AG04449 (cell line): ENCODE measurements at regions not wholly inside any gene's neighbourhood (a gene's known extent, or its start where the extent isn't known, plus 50 kb on each side); places are given as distances from the start of the nearest gene placed in this dataset.

ENCODE experiments used
- CTCF ChIA-PET: fragments of 350-600 bp; formaldehyde crosslinking; extraction: SDS; loops from one replicate; lab custom pipeline; 2021; ENCODE audit warnings: antibody characterized with exemption; lab: Yijun Ruan, JAX
- POLR2A ChIA-PET: fragments of 400-600, 350-600 bp; formaldehyde crosslinking; extraction: SDS; loops from one replicate; lab custom pipeline; 2020; ENCODE audit warnings: antibody characterized with exemption, inconsistent platforms; lab: Yijun Ruan, JAX
- DNase-seq: peaks from one replicate; pipeline ENCODE4 v3.0.0-alpha.2; 2010; ENCODE audit warnings: low read depth, low spot score
- H3K4me3 ChIP-seq: 2 replicates; pipeline ENCODE4 v1.5.1; 2011; ENCODE audit warnings: low read depth, mild to moderate bottlenecking, control low read depth, low read length
- TF ChIP-seq, protein P1 (sequence below): IDR thresholded peaks from one replicate; pipeline ENCODE4 v1.5.1; 2011; ENCODE audit warnings: mild to moderate bottlenecking, moderate library complexity, low read length, control low read depth, inconsistent platforms; ENCODE audit not compliant: insufficient read depth; ENCODE audit errors: missing control alignments

DNA sequence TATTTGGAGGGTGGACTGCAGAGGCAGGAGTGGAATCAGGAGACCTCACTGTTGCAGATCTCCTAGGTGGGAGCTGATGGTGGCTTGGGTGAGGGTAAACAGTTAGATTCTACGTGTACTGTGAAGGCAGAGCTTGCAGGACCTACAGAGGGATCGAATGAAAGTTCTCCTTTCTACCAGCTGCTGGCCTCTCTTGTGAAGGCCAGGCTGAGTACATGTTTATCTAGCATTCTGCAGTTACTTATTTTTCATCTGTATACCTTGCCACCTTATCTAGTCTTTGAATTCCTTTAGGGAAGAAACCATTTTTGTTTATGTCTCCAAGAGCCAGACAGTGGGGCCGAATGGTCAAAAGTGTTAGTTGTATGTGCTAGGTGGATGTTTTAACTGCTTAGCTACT is 57.6 kb downstream of the PTTG1 start:
- CTCF ChIA-PET, result interaction anchor here (0.9 to 1.4 kb wide), 2 partner anchors 39 to 41 kb away, joined by 3 to 4 read pairs; no protein-coding TSS in a partner anchor
- TF ChIP-seq, protein P1, sequence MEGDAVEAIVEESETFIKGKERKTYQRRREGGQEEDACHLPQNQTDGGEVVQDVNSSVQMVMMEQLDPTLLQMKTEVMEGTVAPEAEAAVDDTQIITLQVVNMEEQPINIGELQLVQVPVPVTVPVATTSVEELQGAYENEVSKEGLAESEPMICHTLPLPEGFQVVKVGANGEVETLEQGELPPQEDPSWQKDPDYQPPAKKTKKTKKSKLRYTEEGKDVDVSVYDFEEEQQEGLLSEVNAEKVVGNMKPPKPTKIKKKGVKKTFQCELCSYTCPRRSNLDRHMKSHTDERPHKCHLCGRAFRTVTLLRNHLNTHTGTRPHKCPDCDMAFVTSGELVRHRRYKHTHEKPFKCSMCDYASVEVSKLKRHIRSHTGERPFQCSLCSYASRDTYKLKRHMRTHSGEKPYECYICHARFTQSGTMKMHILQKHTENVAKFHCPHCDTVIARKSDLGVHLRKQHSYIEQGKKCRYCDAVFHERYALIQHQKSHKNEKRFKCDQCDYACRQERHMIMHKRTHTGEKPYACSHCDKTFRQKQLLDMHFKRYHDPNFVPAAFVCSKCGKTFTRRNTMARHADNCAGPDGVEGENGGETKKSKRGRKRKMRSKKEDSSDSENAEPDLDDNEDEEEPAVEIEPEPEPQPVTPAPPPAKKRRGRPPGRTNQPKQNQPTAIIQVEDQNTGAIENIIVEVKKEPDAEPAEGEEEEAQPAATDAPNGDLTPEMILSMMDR, result no peak
- DNase-seq, result no peak
- POLR2A ChIA-PET, result no interaction called here
- H3K4me3 ChIP-seq, result no peak overlapping the region

DNA sequence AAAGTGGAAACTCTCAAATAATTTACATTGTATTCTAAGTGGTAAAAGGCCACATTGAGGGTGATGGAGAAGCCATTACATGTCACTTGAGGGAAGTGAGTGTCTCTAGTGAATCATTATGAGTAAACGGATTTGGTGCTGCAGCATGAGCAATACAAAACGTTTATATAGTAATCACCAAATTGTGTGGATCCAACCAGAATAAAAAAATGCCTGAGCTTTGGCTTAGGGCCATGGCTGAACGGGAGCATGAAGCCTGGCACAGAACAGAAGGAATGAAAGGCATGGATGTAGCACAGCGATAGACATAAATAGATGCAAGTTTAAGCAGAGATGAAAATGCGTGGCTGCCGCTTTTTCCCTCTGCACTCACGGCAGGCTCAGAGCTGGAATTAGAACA is 58.3 kb downstream of the PTTG1 start:
- DNase-seq, result no peak
- ChIA-PET POLR2A (no interaction called here), CTCF (interaction anchor here (0.7 to 1.4 kb wide), 3 partner anchors 28 to 42 kb away, joined by 3 to 4 read pairs (median 3); no protein-coding TSS in a partner anchor)
- TF ChIP-seq, protein P1, result no peak
- no peak overlapping the region for H3K4me3 ChIP-seq

DNA sequence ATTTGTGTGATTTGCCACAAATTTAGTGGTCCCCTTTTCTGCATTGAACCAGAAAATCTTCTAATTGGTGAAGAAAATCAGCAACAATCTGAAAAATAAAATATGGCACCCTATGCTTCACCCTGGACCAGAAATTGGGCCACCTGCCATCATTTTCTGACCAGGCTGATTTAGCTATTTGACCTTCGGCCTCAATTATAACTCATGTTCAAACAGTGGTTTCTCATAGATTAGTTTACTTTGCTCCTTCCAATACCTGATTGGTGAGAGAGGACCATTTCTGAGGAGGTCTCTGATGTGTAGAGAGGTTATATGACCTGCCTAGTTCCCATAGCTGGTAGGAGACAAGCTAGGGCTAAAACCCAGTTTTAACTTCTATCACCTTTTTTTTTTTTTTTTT is 59.0 kb downstream of the PTTG1 start:
- TF ChIP-seq, protein P1, result no peak

DNA sequence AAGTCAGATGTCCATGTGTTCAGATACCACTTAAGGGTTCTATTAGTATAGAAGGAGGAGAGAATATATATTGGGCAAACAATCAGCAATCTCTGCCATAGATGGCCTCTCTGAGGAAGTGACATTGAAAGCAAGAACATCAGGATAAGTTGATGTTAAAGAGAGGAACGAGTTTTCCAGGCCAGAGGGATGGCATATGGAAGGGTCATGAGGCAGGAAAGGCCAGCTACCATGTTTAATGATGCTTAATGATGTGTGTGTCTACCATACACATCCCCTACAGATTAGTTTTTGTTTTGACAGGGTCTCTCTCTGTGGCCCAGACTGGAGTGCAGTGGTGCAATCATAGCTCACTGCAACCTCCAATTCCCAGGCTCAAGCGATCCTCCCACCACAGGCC is 63.0 kb downstream of the PTTG1 start:
- ChIA-PET POLR2A (no interaction called here), CTCF (interaction anchor here (1.5 kb wide), 1 partner anchor 46 kb away, joined by 3 read pairs; no protein-coding TSS in a partner anchor)

More for the DNA sequence above, 59.0 kb downstream of the PTTG1 start:
- DNase-seq, result no peak
- H3K4me3 ChIP-seq, result no peak overlapping the region
- ChIA-PET CTCF (interaction anchor here (0.9 kb wide), 1 partner anchor 43 kb away, joined by 3 read pairs; no protein-coding TSS in a partner anchor), POLR2A (no interaction called here)

DNA sequence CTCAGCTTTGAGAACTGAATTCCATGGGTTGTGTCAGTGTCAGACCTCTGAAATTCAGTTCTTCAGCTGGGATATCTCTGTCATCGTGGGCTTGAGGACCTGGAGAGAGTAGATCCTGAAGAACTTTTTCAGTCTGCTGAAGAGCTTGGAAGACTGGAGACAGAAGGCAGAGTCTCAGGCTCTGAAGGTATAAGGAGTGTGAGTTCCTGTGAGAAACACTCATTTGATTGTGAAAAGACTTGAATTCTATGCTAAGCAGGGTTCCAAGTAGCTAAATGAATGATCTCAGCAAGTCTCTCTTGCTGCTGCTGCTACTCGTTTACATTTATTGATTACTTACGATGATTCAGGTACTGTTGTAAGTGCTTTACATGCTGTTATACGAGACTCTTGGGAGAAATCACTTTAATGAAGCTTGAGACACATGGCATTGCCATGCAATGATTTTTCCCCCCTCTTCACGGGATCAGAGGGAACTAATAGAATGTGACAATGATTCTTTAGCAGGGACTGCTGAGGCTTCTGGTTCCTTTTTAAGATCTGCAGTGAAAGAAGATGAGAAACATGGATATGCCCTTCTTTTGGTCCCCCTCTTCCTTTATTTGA is 63.8 kb downstream of the PTTG1 start:
- ChIA-PET POLR2A (no interaction called here), CTCF (interaction anchor here (1.5 kb wide), 1 partner anchor 47 kb away, joined by 3 read pairs; no protein-coding TSS in a partner anchor)
- H3K4me3 ChIP-seq, result no peak overlapping the region
- DNase-seq, result no peak
- TF ChIP-seq, protein P1, result no peak

More for the DNA sequence above, 63.0 kb downstream of the PTTG1 start:
- TF ChIP-seq, protein P1, result no peak
- H3K4me3 ChIP-seq, result no peak overlapping the region
- no peak for DNase-seq

DNA sequence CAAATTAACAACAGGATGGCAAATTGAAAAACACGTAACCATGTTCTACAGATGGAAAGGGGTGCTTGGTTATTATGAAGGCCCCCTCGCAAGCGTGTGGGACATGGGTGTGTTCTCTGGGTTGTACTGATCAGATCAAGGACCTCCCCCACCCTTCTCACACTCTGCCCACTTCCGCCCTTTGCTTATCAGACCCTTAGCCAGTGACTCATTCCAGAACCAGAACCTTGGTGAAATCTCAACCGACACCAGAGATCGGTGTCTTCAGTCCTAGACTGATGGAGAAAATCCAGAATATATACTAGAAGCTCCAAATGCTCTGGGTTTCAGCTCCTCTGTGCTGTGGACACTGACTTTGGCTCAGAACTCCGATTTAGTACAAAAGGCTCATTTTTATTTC is 64.9 kb downstream of the PTTG1 start:
- CTCF ChIA-PET, result no interaction called here
- DNase-seq, result no peak
- POLR2A ChIA-PET, result no interaction called here
- TF ChIP-seq, protein P1, result no peak
- no peak overlapping the region for H3K4me3 ChIP-seq
